Natural killer cell (primary cell): ENCODE measurements at regions not wholly inside any gene's neighbourhood (a gene's known extent, or its start where the extent isn't known, plus 50 kb on each side); places are given as distances from the start of the nearest gene placed in this dataset.

ENCODE experiments used
- ATAC-seq, 3 donors: fragments of 150-1000 bp in 2 of 3; fragments of 200-7000 bp in 1 of 3; cut with Tn5 transposase; 1 replicate in 1 of 3; 2 replicates in 2 of 3; pipeline ENCODE4 v1.10.0; 2021; ENCODE audit warnings: mild to moderate bottlenecking in 2 of 3, moderate library complexity in 2 of 3
- DNase-seq, 2 donors: peaks; one replicate each; pipeline versions ENCODE4 v3.0.0 to v3.0.0-alpha.2; 2013 to 2021; ENCODE audit warnings: mixed read lengths in 1 of 2
- H3K27ac ChIP-seq: one replicate; pipeline ENCODE4 v1.5.1; 2013; ENCODE audit warnings: mild to moderate bottlenecking, low read length
- H3K27me3 ChIP-seq: one replicate; pipeline ENCODE4 v1.6.1; 2013; ENCODE audit warnings: low read length; ENCODE audit not compliant: control insufficient read depth, insufficient read depth
- H3K36me3 ChIP-seq: one replicate; pipeline ENCODE4 v1.6.1; 2013; ENCODE audit warnings: low read length; ENCODE audit not compliant: control insufficient read depth, insufficient read depth
- H3K4me1 ChIP-seq: one replicate; pipeline ENCODE4 v1.6.1; 2013; ENCODE audit warnings: low read length; ENCODE audit not compliant: control insufficient read depth, insufficient read depth
- H3K4me3 ChIP-seq: one replicate; pipeline ENCODE4 v1.5.1; 2013; ENCODE audit warnings: low read length
- H3K9me3 ChIP-seq: one replicate; pipeline ENCODE4 v1.6.1; 2013; ENCODE audit warnings: low read length; ENCODE audit not compliant: control insufficient read depth, insufficient read depth
- H3K27ac Mint-ChIP-seq, 2 donors: one replicate each; pipeline ENCODE4 v1.8.0; 2022; ENCODE audit warnings: mild to moderate bottlenecking in 2 of 2, mixed read lengths in 2 of 2, moderate library complexity in 1 of 2
- H3K27me3 Mint-ChIP-seq, 2 donors: one replicate each; pipeline ENCODE4 v1.8.0; 2022; ENCODE audit warnings: low read depth in 2 of 2, mixed read lengths in 2 of 2
- H3K36me3 Mint-ChIP-seq: one replicate; pipeline ENCODE4 v1.8.0; 2022; ENCODE audit warnings: mixed read lengths
- H3K4me1 Mint-ChIP-seq, 2 donors: one replicate each; pipeline ENCODE4 v1.8.0; 2022; ENCODE audit warnings: mixed read lengths in 2 of 2
- H3K4me3 Mint-ChIP-seq: one replicate; pipeline ENCODE4 v1.8.0; 2022; ENCODE audit warnings: mild to moderate bottlenecking, moderate library complexity, mixed read lengths
- H3K9me3 Mint-ChIP-seq, 2 donors: one replicate each; pipeline ENCODE4 v1.8.0; 2022; ENCODE audit warnings: mixed read lengths in 2 of 2
- CTCF ChIP-seq: fragments of 200-600 bp; IDR thresholded peaks from one replicate; pipeline ENCODE4 v1.8.0; 2022; ENCODE audit warnings: antibody characterized with exemption
- WGBS: methylation state at CpG from one replicate; pipeline ENCODE4 v1.1.7; 2013; ENCODE audit warnings: missing lambda C conversion rate; ENCODE audit not compliant: insufficient coverage; 5-methylcytosine and 5-hydroxymethylcytosine counted together
- intact Hi-C: fragments of 100-400 bp; cut with micrococcal nuclease; formaldehyde crosslinking; loops from one replicate; pipeline ENCODE4 v1.14.2; 2022

GRCh38 chr16:80875616-80876015, 71.2 kb upstream of the CDYL2 start:
- DNase-seq (no peak), ATAC-seq (no peak)
- Mint-ChIP-seq H3K9me3 (no peaks in the 10 kb centered on the region), H3K36me3 (no peaks in the 10 kb centered on the region), H3K27me3 (peaks cover 14 to 68% of the 10 kb centered on the region in 2 donors), H3K27ac (no peak overlapping the region), H3K4me1 (no peaks in the 10 kb centered on the region), H3K4me3 (no peak overlapping the region)
- Histone ChIP-seq H3K4me3 (no peak overlapping the region), H3K36me3 (no peaks in the 10 kb centered on the region), H3K9me3 (no peaks in the 10 kb centered on the region), H3K4me1 (no peaks in the 10 kb centered on the region), H3K27me3 (no peaks in the 10 kb centered on the region), H3K27ac (no peak overlapping the region)
- TF ChIP-seq CTCF: no peak
- intact Hi-C loops: no loop called here
- WGBS: 71% methylated on average over 5 of the region's 5 CpGs

- no peak for ATAC-seq
- no peaks in the 10 kb centered on the region for H3K9me3 ChIP-seq
- no peak overlapping the region for H3K27ac ChIP-seq
- Mint-ChIP-seq H3K9me3 (no peaks in the 10 kb centered on the region), H3K27me3 (peaks cover 11 to 62% of the 10 kb centered on the region in 2 donors), H3K4me1 (no peaks in the 10 kb centered on the region), H3K36me3 (no peaks in the 10 kb centered on the region), H3K27ac (no peak overlapping the region), H3K4me3 (no peak overlapping the region)
- no peaks in the 10 kb centered on the region for H3K36me3 ChIP-seq
- intact Hi-C loops: no loop called here
- H3K4me3 ChIP-seq: no peak overlapping the region
- no CpG with 5 or more reads among the region's 1 CpG for WGBS
- no peaks in the 10 kb centered on the region for H3K4me1 ChIP-seq
- DNase-seq: no peak
- H3K27me3 ChIP-seq: no peaks in the 10 kb centered on the region
- no peak for TF ChIP-seq CTCF
Observed at GRCh38 chr16:80874925-80875324, 70.5 kb upstream of the CDYL2 start.

DNA sequence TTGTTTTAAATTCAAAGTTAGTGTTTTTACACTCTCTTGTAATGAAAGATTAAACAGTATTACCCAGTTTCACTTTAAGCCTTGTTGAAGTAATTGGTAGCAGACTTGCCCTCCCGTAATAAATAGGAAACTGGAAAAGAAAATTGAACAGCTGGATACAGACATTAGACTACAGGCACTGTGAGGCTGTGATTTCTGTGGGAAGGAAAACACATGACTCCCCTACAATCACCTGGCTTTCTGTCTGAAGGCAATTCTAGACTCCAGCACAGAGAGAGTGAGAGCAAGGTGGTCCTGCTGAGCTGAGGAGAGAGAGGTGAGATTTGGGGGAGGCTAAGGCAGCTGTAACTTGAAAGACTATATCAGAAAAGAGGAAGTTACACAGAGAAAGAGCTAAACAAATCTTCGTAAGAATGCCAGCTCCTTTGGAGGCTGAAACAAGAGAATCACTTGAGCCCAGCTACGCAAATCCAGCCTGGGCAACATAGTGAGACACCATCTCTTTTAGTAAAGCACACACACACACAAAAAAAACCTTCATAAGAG, 57.8 kb upstream of the CDYL2 start:
- Histone ChIP-seq H3K4me1 (no peaks in the 10 kb centered on the region), H3K27me3 (no peaks in the 10 kb centered on the region), H3K27ac (no peak overlapping the region), H3K36me3 (no peaks in the 10 kb centered on the region), H3K9me3 (no peaks in the 10 kb centered on the region), H3K4me3 (no peak overlapping the region)
- ATAC-seq (no peak), DNase-seq (no peak)
- no peaks in the 10 kb centered on the region for H3K4me1 Mint-ChIP-seq
- TF ChIP-seq CTCF: no peak
- H3K4me3 Mint-ChIP-seq: no peak overlapping the region
- peaks cover 21% of the 10 kb centered on the region for H3K36me3 Mint-ChIP-seq
- H3K27ac Mint-ChIP-seq: no peak overlapping the region
- intact Hi-C loops: no loop called here
- 36% methylated on average over 2 of the region's 3 CpGs for WGBS
- peaks cover 3 to 9% of the 10 kb centered on the region in 2 donors for H3K9me3 Mint-ChIP-seq
- H3K27me3 Mint-ChIP-seq: peaks cover 12 to 30% of the 10 kb centered on the region in 2 donors
